ENCODE measurements at regions not wholly inside any gene's neighbourhood (a gene's known extent, or its start where the extent isn't known, plus 50 kb on each side); places are given as distances from the start of the nearest gene placed in this dataset.

DNA sequence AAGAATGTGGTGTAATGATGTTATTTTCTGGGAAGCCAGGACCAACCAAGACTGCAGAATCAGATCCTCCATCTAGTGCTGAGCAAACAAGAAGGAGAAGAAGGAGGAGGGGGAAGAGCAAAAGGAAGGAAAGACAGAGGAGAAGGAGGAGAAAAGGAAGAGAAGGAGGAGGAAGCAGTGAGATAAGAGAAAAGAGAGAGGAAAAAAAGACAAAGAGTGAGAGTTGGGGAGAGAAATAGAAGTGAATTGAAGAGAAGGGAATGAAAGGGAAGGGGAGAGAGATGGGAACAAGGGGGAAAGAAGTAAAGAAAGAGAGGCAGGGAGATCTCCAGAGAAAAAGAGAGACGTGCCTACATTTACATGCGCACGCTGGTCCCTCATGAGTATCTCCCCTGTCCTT lies 153.5 kb downstream of the MN1 start:
- TF ChIP-seq EZH2 (optimal IDR thresholded peaks at IDR 0.05; ENCODE audit: low read depth, low read length), result no peak
- TF ChIP-seq, protein P1, sequence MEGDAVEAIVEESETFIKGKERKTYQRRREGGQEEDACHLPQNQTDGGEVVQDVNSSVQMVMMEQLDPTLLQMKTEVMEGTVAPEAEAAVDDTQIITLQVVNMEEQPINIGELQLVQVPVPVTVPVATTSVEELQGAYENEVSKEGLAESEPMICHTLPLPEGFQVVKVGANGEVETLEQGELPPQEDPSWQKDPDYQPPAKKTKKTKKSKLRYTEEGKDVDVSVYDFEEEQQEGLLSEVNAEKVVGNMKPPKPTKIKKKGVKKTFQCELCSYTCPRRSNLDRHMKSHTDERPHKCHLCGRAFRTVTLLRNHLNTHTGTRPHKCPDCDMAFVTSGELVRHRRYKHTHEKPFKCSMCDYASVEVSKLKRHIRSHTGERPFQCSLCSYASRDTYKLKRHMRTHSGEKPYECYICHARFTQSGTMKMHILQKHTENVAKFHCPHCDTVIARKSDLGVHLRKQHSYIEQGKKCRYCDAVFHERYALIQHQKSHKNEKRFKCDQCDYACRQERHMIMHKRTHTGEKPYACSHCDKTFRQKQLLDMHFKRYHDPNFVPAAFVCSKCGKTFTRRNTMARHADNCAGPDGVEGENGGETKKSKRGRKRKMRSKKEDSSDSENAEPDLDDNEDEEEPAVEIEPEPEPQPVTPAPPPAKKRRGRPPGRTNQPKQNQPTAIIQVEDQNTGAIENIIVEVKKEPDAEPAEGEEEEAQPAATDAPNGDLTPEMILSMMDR (IDR thresholded peaks at IDR 0.05; ENCODE audit: low read length), result no peak
- TF ChIP-seq EZH2phosphoT487 (IDR thresholded peaks at IDR 0.05; ENCODE audit: low read length), result no peak

All from MM.1S (cell line).